ENCODE measurements at regions not wholly inside any gene's neighbourhood (a gene's known extent, or its start where the extent isn't known, plus 50 kb on each side); places are given as distances from the start of the nearest gene placed in this dataset.
"Not testable (repeated sequence)": the region's sequence is repeated elsewhere in the genome, so short reads cannot be mapped to it uniquely, and the experiment has no call there.

- no peak for DNase-seq
These were observed 292.9 kb downstream of the IKZF2 start for GRCh38 chr2:212858496-212858895.

GRCh38 chr2:212854771-212855170, 296.6 kb downstream of the IKZF2 start:
- DNase-seq: no peak

GRCh38 chr2:212854116-212854515, 297.3 kb downstream of the IKZF2 start:
- DNase-seq: no peak

- no peak for DNase-seq
These were observed 305.5 kb downstream of the IKZF2 start for GRCh38 chr2:212845941-212846340.

GRCh38 chr2:212843409-212844199, 305.0 kb upstream of the ERBB4 start:
- no peak for DNase-seq

GRCh38 chr2:212842544-212843185, 304.1 kb upstream of the ERBB4 start:
- no peak for DNase-seq

GRCh38 chr2:212841460-212841859, 302.9 kb upstream of the ERBB4 start:
- DNase-seq: no peak

- no peak for DNase-seq
These were observed 293.9 kb upstream of the ERBB4 start for GRCh38 chr2:212832211-212833195.

GRCh38 chr2:212831671-212832199, 293.1 kb upstream of the ERBB4 start:
- no peak for DNase-seq

- DNase-seq: no peak
These were observed 277.7 kb upstream of the ERBB4 start for GRCh38 chr2:212816267-212816666.

- DNase-seq: no peak
These were observed 276.9 kb upstream of the ERBB4 start for GRCh38 chr2:212815453-212815852.

- no peak for DNase-seq
These were observed 276.3 kb upstream of the ERBB4 start for GRCh38 chr2:212814941-212815340.

- DNase-seq: no peak
These were observed 273.3 kb upstream of the ERBB4 start for GRCh38 chr2:212811921-212812320.

GRCh38 chr2:212811036-212811805, 272.6 kb upstream of the ERBB4 start:
- no peak for DNase-seq

- DNase-seq: no peak
These were observed 259.0 kb upstream of the ERBB4 start for GRCh38 chr2:212797484-212798205.

- DNase-seq: no peak
These were observed 255.9 kb upstream of the ERBB4 start for GRCh38 chr2:212794471-212794870.

- DNase-seq: no peak
These were observed 253.0 kb upstream of the ERBB4 start for GRCh38 chr2:212791569-212791968.

- DNase-seq: not testable (repeated sequence)
These were observed 247.5 kb upstream of the ERBB4 start for GRCh38 chr2:212786088-212786487.

GRCh38 chr2:212777020-212777491, 238.5 kb upstream of the ERBB4 start:
- no peak for DNase-seq

- DNase-seq: no peak
These were observed 235.3 kb upstream of the ERBB4 start for GRCh38 chr2:212773808-212774339.

GRCh38 chr2:212770240-212770639, 231.6 kb upstream of the ERBB4 start:
- DNase-seq: no peak
